Spleen (tissue), 7 donors: ENCODE measurements at regions not wholly inside any gene's neighbourhood (a gene's known extent, or its start where the extent isn't known, plus 50 kb on each side); places are given as distances from the start of the nearest gene placed in this dataset.

Experiments used
- POLR2AphosphoS5 ChIP-seq, 3 donors: sonication (generic); formaldehyde crosslinking; IDR thresholded peaks; one replicate each; pipeline ENCODE4 v1.5.1; 2017; ENCODE audit warnings: antibody characterized with exemption in 3 of 3
- TF ChIP-seq, protein P1 (sequence below), 11 experiments: fragments of 200-600 bp in 7 of 11; fragments of 450-650 bp in 4 of 11; sonication (generic) in 4 of 11; IDR thresholded peaks in 8 of 11; conservative IDR thresholded peaks in 3 of 11; 1 replicate in 7 of 11; 2 replicates in 4 of 11; pipeline versions ENCODE4 v1.4.0 to v1.8.0; 2016 to 2021; ENCODE audit warnings: antibody characterized with exemption in 11 of 11, inconsistent platforms in 4 of 11, mild to moderate bottlenecking in 1 of 11
- donor health status: DM: no; HTN: no; CAD: no; lungs with moderate emphysema.
- donor health status: DM: no; HTN: no; CAD: no.
- donor health status: DM: no; HTN: no; CAD: no.

DNA sequence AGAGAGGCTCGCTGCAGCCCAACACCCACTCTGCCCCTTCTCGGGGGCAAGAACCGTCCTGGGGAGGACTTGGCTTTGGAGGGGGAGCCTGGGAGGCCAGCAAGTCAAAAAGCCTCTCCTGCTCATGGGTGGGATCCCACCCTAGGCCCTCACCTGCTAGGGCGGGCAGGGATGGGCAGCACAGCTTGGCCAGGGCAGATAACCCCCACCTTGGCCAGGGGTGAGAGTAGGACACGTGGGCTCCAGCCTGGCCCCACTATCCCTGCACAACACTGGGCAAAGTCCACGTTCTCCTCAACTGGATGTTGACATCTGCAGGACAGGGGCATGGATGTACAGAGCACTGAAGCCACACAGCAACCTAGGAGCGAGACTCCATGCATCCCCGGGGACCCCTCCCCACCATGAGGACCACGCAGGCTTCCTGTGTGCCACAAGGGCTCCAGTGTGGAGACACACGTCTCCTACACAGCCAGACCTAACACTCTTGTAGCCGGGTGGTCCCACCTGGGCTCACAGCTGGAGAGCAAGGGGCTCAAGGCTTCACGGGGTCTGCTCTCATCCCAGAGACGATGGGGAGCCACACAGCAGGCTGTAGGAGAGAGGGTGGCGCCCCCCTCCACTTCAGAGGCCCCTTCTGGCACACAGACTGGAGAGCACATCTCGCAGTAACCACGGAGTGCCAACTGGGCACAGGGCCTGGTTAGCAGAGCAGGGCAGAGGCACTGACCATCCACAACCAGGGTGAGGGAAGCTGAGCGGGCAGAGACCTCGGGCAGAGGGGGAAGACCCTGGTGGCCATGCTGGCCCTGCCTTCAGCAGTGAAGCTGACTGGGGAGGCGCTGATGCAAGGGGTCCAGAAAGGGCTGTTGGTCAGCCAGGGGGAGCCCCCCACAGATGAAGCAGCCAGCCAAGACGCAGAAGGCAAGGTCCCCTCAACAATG is 171.1 kb downstream of the CRYBB2 start:
- TF ChIP-seq, protein P1, sequence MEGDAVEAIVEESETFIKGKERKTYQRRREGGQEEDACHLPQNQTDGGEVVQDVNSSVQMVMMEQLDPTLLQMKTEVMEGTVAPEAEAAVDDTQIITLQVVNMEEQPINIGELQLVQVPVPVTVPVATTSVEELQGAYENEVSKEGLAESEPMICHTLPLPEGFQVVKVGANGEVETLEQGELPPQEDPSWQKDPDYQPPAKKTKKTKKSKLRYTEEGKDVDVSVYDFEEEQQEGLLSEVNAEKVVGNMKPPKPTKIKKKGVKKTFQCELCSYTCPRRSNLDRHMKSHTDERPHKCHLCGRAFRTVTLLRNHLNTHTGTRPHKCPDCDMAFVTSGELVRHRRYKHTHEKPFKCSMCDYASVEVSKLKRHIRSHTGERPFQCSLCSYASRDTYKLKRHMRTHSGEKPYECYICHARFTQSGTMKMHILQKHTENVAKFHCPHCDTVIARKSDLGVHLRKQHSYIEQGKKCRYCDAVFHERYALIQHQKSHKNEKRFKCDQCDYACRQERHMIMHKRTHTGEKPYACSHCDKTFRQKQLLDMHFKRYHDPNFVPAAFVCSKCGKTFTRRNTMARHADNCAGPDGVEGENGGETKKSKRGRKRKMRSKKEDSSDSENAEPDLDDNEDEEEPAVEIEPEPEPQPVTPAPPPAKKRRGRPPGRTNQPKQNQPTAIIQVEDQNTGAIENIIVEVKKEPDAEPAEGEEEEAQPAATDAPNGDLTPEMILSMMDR (IDR thresholded peaks at IDR 0.05 in 8 of 11, conservative IDR thresholded peaks at IDR 0.05 in 3 of 11), result no peak
- TF ChIP-seq POLR2AphosphoS5 (IDR thresholded peaks at IDR 0.05), result no peak
